GM19025 (cell line): ENCODE measurements at regions not wholly inside any gene's neighbourhood (a gene's known extent, or its start where the extent isn't known, plus 50 kb on each side); places are given as distances from the start of the nearest gene placed in this dataset.

ENCODE experiments used
- ATAC-seq: cut with Tn5 transposase; IDR thresholded peaks from one replicate; pipeline ENCODE4 v1.9.1; 2021; ENCODE audit warnings: mild to moderate bottlenecking, low read depth, moderate library complexity; ENCODE audit not compliant: unreplicated experiment

GRCh38 chr15:60057554-60057953, 53.4 kb downstream of the FOXB1 start:
- ATAC-seq: no peak

- ATAC-seq: no peak
Observed at GRCh38 chr15:60059186-60059585, 55.1 kb downstream of the FOXB1 start.

- no peak for ATAC-seq
Observed at GRCh38 chr15:60061758-60062157, 57.6 kb downstream of the FOXB1 start.

- no peak for ATAC-seq
Observed at GRCh38 chr15:60062826-60063225, 58.7 kb downstream of the FOXB1 start.

- no peak for ATAC-seq
Observed at GRCh38 chr15:60065951-60066350, 61.8 kb downstream of the FOXB1 start.

GRCh38 chr15:60070838-60071493, 66.9 kb downstream of the FOXB1 start:
- no peak for ATAC-seq

- ATAC-seq: no peak
Observed at GRCh38 chr15:60072826-60073465, 68.8 kb downstream of the FOXB1 start.

- ATAC-seq: no peak
Observed at GRCh38 chr15:60073466-60073840, 69.3 kb downstream of the FOXB1 start.

GRCh38 chr15:60074181-60074885, 70.2 kb downstream of the FOXB1 start:
- no peak for ATAC-seq

GRCh38 chr15:60076045-60076444, 71.9 kb downstream of the FOXB1 start:
- ATAC-seq: no peak

- no peak for ATAC-seq
Observed at GRCh38 chr15:60076582-60077276, 72.6 kb downstream of the FOXB1 start.

- ATAC-seq: no peak
Observed at GRCh38 chr15:60077581-60078359, 73.7 kb downstream of the FOXB1 start.

- ATAC-seq: no peak
Observed at GRCh38 chr15:60079210-60079609, 75.1 kb downstream of the FOXB1 start.

GRCh38 chr15:60081976-60082375, 77.9 kb downstream of the FOXB1 start:
- no peak for ATAC-seq

GRCh38 chr15:60083318-60083717, 79.2 kb downstream of the FOXB1 start:
- no peak for ATAC-seq

GRCh38 chr15:60086681-60087429, 82.7 kb downstream of the FOXB1 start:
- ATAC-seq: no peak

GRCh38 chr15:60087561-60087960, 83.5 kb downstream of the FOXB1 start:
- no peak for ATAC-seq

- ATAC-seq: no peak
Observed at GRCh38 chr15:60090747-60091146, 86.6 kb downstream of the FOXB1 start.

- no peak for ATAC-seq
Observed at GRCh38 chr15:60091157-60091556, 87.0 kb downstream of the FOXB1 start.

GRCh38 chr15:60091911-60092310, 87.8 kb downstream of the FOXB1 start:
- ATAC-seq: no peak
